NCI-H1694 (cell line): ENCODE measurements at regions not wholly inside any gene's neighbourhood (a gene's known extent, or its start where the extent isn't known, plus 50 kb on each side); places are given as distances from the start of the nearest gene placed in this dataset.

Source experiments
- DNase-seq: peaks from one replicate; lab custom pipeline; 2025; lab: John Stamatoyannopoulos, UW

DNA sequence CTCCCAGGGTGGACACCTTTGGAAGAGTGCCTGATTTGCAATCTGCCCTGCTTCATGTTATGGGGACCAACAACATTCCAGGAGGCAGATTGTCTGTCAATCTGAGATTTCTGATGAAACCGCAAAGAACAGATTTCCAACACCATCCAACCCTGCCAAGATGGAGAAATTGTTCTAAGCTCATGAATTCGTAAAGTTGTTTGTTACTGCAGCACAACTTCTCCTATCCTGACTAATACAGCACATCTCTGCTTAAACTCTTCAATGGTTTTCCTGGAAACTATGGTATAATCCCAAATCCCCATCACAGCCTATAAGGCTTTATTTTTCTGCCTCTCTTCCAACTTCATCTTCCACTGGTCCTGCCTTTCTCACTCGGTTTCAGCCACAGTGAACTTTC, 210.3 kb upstream of the TSHZ3 start:
- DNase-seq: no peak

DNA sequence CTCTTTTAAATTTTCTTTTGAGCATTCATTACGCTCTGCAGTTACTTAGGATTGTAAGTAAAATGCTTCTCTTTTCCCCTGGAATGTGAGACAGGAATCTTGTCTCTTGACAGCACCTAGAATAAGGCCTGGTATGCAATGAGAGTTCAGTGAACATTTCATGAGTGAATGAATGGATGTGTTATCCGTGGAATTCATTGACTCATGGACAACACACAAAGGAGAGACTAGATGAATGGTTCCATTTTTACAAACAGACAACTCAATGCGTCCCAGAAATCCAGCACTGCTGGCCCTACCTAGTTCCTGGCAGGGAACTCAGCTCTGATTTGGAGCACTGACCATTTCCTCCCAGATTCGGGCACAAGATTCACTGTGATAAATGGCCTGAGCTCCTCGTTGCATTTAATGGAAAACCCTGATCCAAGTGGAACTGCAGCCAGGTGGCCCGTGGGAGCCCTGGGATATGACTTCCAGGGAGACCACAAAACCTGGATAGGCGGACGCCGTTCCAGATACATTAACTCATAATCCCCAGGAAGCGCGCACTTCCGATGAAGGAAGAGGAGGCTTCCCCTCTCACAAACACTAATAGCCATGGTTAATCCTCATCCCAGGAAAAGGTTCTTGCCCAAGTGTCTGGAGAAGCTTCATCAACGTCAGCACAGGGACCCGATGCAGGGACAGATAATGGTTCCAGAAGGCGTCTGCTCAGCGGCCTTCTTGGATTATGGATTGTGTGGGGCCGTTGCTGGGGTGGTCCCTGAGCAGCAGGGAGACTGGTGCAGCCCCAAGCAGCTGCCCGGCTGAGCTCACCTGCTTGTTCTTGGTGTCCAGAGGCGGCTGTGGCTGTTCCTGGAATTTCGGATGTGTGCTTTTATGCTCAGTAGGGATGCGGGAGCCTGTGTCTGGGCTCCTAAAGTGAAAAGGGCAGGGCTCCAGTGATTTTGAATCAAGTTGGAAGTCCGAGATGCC, 211.1 kb upstream of the TSHZ3 start:
- DNase-seq: no peak

DNA sequence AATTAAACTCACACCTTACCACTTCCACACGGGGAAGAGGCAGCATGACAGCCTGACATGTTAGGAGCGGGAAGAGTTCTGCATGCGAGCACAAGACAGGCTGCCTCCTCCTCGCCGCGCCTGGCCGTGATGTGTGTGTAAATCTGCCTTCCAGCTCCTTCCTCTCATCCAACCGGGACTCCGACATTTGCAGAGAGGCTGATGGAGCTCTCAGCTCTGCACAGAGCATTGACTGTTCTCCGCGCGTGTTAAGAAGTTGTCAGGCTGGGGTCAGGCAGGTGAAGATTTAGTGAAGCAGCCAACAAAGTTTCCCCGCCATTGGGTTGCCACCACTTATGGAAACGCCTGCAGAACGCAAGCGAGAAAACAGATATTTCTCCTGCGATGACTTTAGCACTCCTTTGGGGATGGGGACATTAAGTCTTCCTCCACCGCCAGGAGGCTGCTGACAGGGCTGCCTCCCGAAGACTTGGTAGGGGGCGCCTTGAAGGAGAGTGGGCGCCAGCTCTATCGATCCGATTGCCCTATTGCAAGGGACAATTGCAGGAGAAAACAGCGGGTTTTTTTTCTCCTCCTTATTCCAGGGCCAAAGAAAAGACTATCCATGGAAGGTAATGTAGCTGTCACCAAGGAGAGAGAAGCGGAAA, 213.9 kb upstream of the TSHZ3 start:
- no peak for DNase-seq

DNA sequence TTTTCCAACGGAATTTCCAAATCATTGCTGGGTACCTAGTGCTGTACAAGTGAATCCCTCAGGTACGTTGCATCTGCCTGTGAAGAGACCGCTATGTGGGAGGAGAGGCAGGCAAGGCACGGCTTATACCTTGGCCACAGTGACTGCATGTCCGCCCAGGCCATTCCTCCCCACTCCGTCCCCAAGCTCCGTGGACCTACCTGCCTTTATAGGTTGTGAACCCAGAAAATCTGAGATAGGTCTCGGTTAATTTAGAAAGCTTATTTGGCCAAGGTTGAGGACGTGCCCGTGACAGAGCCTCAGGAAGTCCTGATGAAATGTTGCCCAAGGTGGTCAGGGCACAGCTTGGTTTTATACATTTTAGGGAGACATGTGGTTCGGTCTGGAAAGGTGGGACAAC, 218.5 kb upstream of the TSHZ3 start:
- DNase-seq: no peak

DNA sequence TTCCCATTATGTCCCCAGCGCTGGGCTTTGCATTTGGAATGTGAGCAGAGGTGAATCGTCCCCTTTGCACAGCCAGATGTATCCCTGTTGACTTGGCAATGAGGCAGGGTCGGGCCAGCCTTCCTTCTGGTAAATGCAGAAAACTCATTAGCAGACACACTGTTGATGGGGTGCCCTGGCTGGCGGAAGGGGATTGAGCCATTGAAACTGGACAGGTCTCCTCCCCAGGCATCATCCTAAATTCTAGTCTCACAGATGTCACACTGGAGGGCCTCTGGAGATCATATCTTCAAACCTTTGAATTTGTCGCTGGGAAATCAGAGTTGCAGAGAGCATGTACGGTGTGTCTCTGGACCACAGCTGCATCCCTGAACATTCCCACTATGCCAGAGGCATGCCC, 219.5 kb upstream of the TSHZ3 start:
- DNase-seq: no peak

DNA sequence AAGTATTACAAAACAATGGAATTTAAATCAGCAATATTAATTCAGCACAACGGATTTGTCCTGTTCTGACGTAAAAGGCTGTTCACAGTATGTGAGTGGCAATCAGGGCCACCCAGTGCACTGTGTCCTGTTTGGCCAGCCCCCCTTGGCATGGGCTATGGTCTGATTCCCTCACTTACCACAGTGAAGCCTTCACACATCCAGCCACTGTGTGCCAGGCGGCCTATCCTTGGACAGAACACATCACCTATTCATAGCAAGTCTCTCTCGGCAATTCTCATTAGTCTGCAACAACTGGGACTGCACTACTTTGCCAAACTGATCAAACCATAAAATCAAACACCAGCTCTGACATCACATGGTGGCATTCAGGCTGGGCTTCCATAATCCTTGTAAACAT, 221.5 kb upstream of the TSHZ3 start:
- no peak for DNase-seq

DNA sequence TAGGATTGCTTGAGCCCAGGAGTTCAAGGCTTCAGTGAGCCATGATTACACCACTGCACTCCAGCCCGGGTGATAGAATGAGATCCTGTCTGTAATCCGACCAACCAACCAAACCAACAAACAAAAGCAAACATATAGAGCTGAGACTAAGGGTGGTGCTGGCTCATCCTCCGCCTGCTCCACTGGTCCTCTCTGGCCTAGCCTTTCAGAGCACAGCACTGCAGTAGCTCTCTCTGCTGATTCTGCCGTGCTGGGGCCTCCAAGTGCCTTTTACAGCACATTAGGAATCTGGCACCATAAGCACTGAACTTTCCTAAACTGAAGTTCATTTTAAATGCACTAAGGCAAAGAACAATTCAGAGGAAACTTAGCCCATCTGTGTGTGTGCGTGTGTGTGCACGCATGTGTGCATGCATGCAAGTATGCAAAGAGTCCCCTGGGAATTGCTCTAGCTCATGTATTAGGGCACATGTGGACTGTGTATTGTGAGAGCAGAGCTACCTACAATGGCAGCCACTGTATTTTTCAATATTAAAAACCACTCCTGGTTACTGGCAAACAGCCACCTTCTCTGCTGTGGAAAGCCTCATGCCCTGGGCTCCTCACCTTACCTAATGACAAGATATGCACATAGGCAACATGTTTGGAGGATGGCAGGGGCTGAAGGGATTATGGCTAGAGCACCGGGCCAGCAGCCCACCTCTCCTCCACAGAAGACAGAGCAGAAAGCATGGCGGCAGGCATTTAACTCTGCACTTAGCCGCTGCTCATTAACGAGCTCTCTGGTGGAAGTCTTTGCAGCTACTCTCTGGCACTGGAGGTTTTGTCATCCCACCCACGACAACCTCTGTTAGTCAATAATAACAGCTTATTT, 223.1 kb upstream of the TSHZ3 start:
- no peak for DNase-seq

DNA sequence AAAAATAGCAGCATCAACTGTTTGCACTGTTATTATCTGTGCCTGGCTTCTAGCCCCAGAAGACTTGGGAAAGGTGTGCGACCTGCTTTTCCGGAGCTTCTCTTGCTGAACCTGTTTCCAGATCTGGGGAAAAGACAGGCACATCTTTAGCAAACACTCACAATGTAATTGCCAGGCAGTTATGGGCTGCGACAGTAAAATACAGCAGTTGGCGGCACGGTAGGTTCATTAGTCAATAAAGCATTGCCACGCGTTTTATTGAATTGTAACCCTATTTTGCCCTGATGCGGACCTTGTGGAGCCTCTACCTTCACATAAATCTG, 223.7 kb upstream of the TSHZ3 start:
- DNase-seq: no peak

DNA sequence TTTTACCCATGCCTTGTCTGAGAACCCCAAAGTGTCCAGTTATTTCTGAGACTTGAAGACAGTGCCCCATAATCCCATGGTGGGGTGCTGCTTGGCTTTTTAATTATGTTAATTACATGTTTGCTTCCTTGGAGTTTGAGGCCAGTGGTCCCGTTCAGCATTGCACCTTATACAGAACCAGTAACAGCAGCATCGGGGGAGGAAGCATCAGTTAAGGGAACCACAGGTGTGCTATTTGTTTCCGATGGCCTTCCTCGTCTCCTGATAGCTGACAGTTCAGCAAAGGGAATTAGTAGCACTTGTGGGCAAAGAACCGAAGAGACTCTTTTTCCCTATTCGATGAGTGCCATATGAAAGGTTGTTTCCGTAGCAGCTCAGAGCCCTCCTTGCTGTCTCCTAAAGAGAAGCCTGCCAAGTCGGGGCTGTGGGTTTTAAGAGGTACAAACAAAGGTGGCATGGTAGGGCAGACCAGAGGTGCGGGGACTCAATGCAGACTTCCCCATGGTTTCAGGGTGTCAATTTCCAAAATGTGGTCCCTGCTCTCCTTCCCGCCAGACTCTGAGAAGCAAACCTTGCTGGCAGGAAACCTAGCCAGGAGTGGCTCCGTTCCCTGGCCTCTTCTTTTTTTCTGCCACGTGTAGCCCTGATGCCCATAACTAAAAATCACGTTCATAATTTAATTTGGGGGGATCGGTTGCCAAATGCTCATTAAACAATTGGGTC, 225.2 kb upstream of the TSHZ3 start:
- no peak for DNase-seq

DNA sequence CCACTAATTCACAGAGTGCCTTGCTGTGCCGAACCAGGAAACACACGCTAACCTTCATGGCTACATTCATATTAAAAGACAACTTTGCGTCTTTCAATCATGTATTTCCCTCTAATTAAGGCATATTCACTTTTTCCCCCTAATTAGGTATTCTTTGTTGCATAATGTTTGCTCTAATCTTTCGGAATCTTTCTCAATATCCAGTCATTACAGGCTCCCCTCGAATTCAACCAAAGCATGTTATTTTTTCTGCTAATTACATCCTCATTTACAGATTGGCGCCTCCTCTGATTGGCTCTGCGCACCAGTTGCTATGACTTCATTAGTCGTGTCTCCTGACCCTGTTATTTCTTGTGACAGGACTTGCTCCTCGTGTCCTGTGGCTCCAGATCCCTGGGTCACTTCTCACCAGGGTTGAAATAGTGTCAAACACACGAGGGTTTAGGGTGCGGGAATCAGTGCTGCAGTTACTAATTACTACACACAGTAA, 226.7 kb upstream of the TSHZ3 start:
- no peak for DNase-seq

DNA sequence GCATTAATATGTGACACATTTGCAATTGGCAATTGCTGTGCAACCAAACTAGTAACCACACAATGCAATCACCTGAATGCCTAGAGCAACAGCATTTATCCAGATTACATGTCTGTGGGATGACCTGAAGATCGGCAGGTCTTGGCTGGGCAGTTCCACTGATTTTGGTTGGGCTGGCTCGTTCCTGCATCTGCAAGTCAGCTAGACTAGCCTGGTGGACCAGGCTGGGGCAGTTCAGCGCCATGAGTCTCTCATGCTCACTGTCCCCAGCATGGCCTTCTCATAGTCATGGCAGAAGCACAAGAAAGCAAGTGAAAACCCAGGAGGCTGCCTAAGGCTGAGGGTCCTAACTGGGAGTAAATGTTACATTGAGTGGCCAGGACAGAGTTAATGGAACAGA, 229.1 kb upstream of the TSHZ3 start:
- no peak for DNase-seq

DNA sequence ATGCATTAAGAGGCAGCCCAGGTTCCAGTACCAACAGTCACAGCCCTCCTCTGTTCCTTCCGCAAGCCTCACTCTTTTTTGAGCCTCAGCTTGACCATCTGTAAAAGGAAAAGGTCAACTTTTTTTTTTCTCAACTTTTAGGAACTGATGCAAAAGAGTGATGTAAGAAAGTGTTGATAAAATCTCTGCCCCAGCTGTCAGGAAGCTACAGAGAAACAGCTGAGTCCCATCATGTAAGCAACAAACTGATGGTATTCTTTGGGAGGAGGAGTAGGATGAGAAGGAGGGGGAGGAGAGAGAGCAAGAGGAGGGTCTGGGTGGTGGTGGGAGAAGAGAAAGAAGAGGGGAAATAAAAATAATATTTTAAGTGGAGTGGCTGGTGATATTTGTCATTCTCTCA, 233.9 kb upstream of the TSHZ3 start:
- DNase-seq: no peak

DNA sequence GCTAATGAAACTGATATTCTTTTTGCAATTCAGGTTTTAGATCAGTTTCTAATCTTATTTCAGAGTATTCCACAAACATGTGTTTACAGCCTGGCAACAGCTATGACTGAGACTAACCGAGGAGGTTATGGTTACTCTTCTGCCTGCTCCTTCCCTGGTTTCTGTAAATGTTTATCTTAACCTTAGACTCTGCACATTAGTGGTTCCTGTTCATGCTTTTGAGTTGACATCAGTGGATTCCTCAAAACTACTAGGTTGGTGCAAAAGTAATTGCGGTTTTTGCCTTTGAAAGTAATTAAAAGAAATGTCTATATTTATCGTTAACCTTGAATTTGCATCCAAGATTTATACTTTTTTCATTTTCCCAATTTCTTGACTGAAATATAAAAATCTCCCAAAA, 237.0 kb upstream of the TSHZ3 start:
- no peak for DNase-seq

DNA sequence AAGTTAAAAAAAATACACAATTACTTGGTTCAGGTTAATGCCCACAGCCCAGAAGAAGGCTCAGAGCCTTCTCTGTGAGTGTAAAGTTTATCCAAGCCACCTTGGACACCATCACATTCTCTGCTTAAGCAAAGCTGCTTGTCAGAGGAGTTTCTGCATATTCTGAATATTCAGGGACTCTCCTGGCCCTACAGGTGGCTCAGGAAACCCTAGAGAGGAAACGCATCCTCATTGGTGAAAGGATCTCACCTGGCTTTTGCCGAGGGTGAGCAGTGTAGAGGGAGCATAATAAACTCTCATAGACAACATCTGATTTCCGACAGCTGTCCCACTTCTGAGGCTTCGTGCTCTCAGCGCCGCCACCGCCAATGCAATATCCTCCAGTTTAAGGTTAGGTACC, 239.9 kb upstream of the TSHZ3 start:
- no peak for DNase-seq

DNA sequence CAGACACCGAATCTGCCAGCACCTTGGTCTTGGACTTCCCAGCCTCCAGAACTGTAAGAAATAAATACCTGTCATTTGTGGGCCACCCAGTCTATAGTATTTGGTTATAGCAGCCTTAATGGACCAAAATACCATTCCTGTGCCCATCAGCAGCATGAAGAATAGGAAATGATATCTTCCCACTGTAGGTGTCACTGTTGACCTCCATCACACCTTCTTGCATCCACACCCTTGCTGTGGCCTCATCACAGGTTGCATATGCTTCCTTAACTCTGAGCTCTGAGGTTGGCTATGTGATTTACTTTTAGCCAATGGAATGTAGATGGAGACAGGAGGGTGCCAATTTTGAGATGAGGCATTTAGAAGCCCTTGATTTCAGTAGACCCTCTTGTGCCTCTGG, 242.0 kb upstream of the TSHZ3 start:
- no peak for DNase-seq

DNA sequence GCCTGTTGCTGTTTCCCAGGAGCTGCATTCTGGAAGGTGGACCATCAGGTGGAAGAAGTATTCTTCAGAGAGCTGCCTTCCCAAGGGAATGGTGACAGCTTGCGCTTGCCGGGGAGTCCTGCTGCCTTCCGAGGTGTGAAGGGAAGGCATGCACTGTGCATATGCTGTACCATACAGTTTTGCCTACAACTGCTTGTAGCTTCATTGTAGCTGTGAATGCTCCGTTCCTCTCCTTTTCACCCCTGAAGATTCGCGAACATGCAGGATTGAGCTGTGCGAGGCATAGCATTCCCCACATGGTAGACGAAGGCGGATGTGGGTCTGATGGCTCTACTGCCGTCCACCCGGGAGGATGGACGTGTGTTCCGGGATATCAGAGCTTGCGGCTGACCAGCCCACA, 243.2 kb upstream of the TSHZ3 start:
- DNase-seq: no peak

DNA sequence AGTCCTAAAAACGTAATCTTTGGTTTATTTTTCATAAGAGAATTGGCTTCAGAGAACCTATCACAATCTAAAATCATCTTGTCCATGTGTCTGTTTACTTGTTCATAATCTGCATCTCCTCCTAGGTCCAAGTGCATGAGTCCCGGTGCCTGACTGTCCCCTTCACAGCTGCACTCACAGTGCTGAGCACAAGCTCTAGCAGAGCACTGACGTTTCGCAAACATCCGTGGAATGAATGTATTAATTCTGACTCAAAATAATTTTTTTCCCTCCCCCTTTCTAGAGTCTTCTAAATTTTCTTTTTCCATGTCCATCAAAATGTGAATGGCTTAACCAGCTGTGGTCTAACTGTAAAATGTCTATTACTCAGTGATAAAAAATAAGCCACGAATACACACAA, 245.5 kb upstream of the TSHZ3 start:
- DNase-seq: no peak

DNA sequence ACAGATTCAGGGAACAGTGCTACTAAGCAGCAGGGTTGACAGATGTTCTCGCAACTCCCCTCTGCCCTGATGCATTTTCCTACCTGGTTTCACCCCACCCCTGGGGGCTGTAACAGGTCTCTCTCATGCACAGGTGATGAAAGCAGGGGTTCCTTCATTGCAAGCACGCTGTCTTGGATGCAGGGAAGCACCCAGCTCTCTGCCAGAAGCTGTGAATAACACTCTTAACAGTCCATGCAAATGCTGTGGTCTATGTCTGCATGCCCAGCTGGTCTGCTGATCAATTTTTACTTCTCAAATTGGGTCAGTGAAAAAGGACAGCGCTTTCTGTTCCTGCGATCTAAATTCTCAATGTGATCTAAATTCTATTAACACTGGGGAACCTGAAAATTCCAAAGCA, 246.3 kb upstream of the TSHZ3 start:
- DNase-seq: no peak

DNA sequence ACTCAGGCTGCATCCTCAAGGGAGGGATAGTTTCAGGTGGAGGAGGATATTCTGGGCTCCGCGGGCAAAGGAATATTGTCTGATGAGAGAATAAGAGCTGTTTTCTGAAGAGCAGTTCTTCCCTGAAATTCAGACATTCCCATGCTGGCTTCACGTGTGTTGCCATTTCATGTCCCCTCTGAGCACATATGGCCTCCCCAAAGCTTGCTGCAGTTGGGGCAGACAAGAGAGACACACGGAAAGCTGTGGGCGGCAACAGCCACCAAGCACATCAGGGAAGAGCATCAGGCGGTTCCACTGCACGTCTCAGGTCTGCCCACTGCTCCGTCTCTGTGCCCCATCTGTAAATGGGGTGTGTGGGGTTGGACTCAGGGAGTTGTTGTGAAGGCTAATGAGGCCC, 247.5 kb upstream of the TSHZ3 start:
- DNase-seq: no peak

DNA sequence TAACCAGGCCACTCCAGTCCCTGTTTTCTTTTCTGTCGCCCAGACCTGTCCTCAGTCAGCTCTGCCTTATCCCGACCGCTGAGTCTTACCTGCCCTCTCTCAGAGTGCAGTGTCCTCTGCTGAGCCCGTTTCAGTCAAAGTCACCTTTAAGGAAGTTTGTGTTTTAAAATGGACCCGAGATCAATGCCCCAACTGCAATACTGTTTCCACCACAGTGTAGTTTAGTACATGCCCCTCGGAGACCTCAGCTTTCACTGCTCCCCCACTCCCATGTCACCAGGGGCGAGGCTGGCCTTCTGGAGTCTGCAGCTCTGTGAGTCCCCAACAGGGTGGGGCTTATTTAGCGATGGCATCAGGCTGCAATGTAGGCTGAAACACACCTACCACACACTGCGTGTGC, 248.4 kb upstream of the TSHZ3 start:
- DNase-seq: no peak

DNA sequence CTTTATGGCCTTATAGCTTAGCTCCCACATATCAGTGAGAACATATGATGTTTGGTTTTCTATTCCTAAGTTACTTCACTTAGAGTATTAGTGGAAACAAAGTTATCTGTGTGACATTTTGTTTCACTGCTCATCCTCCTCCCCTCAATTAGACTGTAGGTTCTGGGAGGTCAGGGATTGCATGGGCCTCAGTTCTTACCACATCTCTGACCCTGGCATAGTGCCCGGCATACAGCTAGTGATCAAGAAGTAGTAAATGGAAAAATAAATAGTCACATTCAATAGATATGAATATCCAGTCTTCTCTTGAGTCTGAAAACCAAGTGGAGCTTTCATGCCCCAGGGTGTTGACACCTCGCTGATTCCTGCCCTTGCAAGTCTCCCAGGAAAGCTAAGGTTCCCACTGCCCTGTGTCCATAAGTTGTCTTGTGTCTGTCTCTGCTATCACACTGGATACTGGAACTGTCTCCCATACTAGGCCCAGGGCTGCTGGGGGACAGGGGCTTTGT, 249.5 kb upstream of the TSHZ3 start:
- DNase-seq: no peak
